GM04504 (cell line): ENCODE measurements at regions not wholly inside any gene's neighbourhood (a gene's known extent, or its start where the extent isn't known, plus 50 kb on each side); places are given as distances from the start of the nearest gene placed in this dataset.
A peak's percentile ranks its signal among the peaks of the same experiment; 100 is the strongest.

Source experiments
- DNase-seq: peaks from one replicate; pipeline ENCODE4 v3.0.0-alpha.2; 2012; ENCODE audit warnings: low read depth

GRCh38 chr6:88339761-88340160 is 173.6 kb upstream of the CNR1 start:
- peak; percentile 70 for DNase-seq

DNA sequence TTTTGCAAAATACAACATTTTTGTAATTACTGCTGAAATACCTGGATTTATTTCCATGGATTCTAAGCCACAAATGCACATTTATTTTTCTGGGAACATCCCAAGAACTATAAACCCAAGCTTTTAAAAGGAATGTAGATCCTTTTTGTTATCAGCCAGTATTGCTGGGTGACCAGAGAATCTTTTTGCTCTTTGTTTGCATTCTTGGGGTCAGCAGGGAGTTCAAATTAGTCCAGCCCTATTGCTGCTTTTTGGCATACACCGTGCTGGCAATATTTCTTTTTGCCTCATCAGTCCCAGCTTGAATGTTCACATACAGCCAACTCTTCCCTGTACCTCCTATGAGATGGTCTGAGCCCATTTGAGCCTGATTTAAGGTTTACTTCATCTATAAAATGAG is 155.2 kb upstream of the CNR1 start:
- DNase-seq: no peak

DNA sequence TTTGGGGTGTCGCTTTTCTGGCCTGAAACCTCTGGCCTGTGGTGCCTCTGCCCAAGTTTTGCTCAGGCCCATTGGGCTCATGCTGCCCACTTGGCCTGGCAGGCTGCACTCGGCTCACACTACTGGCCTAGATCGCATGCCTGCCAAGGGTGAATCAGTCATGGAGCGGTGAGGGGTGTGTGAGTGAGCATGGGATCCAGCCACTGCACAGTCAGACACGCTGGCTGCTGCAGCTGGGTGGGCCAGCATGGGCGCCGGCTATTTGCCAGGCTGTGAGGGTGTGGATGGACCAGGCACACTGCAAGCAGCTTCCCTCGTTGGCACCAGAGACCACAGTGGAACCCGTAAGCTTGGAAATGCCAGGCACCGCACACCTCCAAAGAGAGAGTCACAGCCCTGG is 145.4 kb upstream of the CNR1 start:
- DNase-seq: no peak

DNA sequence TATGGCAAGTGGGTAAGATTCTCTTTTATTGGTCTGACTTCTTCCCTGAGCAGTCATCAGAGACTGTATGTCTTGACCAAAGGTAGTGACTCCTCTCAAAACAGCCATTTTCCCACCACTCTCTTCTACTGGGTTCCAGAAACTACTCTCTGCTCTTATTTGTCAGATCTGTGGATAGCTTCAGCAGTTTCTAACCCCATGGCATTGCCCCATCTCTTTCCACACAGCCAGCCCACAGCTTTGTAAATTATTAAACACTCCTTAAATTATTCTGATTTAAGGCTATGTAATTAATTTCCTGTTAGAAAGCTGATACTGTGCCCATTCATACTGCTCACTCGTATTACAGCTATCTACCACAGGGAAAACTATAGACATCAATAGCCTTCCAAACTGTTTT is 138.4 kb upstream of the CNR1 start:
- no peak for DNase-seq

- DNase-seq: no peak
Measured at GRCh38 chr6:88302769-88303225, 136.7 kb upstream of the CNR1 start.

- no peak for DNase-seq
Measured at GRCh38 chr6:88301888-88302768, 136.0 kb upstream of the CNR1 start.

DNA sequence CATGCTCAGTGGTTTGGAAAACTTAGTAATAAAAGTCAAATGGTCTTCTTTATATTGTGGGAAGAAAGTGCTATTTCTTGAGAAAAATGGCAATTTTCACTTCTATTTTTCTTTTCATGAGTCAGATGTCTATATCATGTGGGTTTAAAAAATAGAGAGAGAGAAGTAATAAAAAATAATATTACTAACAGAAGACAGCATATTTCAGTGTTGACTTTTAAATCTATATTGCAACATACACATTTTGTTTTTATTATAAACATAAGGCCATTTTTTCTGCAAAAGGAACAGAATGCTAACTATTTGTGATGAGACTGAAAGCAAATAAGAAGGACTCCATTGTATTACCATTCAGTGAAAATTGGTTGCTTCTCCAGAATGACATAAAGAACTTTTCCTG is 135.1 kb upstream of the CNR1 start:
- DNase-seq: no peak

DNA sequence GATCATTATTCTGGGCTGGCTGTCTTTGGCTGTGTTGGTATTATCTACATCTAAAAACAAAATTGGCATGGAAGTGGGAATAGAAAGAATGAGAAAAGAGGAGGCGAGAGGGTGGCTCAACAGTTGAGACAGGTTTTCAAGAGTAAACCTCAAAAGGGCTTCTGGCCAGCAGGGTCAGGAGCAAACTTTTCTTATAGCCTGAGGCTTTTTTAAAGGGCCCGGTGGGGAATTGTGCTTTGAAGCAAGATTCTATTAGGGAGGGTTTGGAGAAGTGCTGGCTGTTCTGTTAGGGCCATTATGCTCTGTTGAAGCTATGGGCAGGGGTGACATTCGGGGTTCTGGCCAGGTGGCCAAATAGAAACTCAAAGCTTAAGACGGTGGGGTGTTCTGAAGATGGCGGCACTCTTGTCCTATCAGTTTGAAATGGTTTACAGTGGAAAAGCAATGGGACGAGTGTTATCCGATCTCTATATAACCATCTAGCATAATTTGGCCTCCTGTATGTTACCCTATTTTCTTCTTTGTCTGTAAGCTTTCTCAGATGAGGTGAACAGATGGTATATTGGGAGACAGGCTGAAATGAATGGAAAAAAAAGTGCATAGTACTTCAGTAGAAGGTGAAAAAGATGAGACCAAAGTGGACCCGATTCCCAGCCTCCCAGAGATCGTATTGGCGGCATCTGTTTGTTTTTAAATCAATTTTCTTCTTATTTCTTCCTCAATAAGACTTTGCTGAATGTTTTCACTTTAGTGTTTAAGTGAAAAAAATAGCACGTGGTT is 132.1 kb upstream of the CNR1 start:
- no peak for DNase-seq

- no peak for DNase-seq
Measured at GRCh38 chr6:88296694-88297093, 130.5 kb upstream of the CNR1 start.

- no peak for DNase-seq
Measured at GRCh38 chr6:88295663-88296062, 129.5 kb upstream of the CNR1 start.

DNA sequence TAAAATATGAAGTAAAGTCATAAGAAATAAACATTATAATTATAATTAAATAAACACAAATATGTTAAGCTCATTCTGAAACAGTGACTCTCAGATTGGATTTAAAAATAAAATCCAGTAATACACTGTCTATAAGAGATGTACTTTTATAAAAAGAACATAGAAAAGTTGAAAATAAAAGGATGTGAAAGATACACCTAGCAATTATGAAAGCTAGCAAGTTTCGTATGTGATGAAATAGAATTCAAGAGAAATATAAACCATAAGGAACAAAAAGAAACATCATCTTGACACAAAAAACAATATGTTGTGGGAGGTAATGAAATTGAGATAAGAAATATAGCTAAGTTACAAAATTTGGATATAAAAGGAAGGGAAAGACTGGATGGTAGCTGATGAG is 128.6 kb upstream of the CNR1 start:
- no peak for DNase-seq

DNA sequence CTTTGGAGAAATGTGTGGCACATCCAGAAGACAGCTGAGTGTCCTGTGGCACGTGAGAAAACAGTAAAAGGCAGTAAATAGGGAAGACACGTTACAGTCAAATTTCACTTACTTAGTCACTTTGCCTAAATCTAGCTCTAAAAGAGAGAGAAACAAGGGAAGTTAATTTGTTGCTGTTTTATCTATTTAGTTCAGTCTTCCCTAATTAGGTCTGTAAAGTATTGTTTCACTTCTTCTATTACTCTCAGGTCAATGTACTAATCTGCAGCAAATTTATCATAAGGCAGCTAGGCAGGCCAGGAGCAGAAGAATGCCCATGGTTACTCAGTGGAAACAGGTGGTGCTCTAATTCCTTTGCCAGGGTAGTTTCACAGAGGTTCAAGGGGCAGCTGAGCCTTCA is 124.3 kb upstream of the CNR1 start:
- DNase-seq: no peak

DNA sequence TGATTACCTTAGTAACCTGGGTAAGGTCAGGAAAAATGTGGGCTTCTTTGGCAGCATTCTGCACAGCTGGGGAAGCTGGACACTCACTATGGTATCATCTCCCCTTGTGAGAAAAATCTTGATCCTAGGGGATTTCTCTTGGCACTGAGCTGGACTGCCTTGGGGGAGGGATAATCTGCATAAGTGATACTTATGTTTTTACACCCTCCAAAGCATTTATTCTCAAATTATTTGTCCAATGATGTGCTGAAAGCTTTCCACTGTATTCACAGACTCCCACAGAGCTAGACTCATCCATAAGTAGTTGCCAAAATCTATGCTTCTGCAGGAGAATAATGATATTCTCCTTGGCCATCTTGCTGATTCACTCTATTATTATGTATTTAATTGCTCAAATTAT is 121.5 kb upstream of the CNR1 start:
- no peak for DNase-seq

GRCh38 chr6:88276331-88276730 is 110.2 kb upstream of the CNR1 start:
- DNase-seq: no peak

DNA sequence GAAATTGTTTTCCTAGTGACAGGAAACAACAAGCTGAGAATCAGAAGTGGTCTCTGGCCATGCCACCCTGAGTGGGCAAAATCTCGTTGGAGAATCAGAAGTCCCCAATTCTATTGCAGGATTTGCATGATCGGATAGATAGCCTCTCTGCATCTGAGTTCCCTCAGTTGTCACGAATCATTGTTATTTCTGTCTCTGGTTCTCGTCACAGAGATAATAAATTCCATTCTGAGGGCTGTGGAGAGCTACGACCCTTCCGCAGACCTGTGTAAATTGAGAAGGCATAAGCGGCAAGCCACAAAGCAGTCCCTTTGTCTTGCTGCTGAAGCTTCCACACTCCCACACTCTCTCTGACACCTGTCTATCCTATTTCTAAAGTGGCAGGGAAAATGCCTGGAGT is 102.4 kb upstream of the CNR1 start:
- no peak for DNase-seq

GRCh38 chr6:88266126-88266525 is 100.0 kb upstream of the CNR1 start:
- DNase-seq: no peak

DNA sequence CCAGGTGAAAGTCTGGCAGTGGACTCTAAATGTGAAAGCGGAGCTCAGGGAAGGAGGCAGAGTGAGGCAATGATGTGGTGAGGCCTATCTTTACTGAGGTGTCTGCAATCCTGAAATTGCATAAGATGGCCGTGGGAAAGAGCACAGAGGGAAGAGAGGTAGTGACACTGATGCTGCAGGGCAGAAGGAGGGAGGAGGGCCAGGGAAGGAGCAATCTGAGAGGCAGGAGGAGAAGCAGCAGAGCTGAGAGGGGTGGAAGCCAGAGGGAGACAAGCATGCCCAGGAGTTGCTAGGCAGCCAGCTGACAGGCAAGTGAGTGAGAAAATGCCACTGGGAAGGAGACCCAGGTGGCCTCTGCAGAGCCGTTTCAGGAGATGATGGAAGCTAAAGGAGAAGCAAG is 97.4 kb upstream of the CNR1 start:
- DNase-seq: no peak

DNA sequence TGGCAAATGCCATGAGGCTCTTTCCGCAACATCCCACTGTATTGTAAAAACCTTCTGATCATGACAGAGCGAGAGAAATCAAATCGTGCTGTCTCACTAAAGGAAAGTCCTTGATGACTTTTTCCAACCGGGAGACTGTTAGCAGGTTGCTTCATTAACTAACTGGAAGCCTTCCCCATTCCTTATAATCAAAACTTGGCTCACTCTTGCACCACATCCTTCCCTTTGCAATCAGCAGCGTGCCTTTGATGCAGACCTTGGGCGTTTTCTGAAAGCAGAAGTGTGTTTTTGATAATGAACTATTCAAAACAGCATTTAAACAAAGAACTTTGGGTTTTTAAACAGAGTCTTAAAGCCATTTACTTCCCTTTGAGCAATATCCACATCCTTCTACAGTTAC is 96.2 kb upstream of the CNR1 start:
- DNase-seq: no peak

GRCh38 chr6:88251301-88251700 is 85.2 kb upstream of the CNR1 start:
- DNase-seq: no peak

- DNase-seq: no peak
Measured at GRCh38 chr6:88248709-88249321, 82.7 kb upstream of the CNR1 start.

- no peak for DNase-seq
Measured at GRCh38 chr6:88246654-88247053, 80.5 kb upstream of the CNR1 start.

DNA sequence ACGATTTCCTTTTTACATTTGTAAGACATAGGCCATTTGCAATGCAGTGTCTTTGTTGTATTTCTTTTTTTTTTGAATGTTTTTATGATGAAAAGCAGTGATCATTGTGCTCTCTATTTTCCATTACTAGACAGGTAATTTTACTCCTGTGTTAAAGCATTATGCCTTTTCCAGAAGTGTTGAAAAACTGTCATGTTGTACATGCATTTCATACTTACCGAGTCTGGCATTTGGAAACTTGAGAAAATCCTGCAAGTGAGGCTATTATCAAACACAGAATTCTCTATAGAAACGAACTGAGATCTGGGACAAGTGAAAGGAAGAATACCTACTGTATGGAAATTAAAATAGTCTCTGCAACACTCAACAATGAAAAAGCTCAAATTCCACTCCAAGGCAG is 78.6 kb upstream of the CNR1 start:
- no peak for DNase-seq

DNA sequence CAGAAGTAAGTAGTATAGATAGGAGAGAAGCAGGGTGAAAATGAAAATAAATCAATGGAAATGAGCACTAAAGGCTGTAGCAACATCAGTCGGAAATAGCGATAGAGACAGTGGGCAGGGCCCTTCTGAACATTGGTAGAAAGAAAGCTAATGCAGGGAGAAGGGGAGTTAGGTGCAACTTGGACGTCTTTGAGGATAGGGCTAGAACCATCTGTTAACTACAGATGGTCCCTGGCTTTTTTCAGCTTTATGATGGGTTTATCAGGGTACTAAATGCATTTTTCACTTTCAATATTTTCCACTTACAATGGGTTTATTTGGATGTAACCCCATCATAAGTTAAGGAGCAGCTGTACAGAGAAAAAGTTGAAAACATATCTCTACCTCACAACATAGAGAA is 72.8 kb upstream of the CNR1 start:
- DNase-seq: no peak
